ENCODE measurements at regions not wholly inside any gene's neighbourhood (a gene's known extent, or its start where the extent isn't known, plus 50 kb on each side); places are given as distances from the start of the nearest gene placed in this dataset.

DNA sequence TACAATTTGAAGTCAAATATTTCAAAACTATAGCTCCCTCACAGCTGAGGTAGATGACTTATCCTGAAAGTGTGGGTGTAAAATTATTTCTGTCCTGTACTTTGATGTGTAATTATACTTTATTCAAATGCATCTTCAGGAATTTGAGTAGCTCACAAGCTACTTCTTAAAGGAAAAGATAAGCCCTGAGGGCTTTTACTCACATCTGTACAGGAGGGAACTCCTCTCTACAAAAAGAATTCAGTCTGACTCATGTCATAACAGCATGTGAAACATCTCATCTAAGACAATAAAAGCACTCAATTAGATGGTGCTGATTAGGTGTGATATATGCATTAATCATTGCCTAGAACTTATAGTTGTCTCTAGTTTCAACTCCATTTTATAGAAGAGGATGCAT, 452.0 kb downstream of the PRKD1 start:
- no peak for DNase-seq

DNA sequence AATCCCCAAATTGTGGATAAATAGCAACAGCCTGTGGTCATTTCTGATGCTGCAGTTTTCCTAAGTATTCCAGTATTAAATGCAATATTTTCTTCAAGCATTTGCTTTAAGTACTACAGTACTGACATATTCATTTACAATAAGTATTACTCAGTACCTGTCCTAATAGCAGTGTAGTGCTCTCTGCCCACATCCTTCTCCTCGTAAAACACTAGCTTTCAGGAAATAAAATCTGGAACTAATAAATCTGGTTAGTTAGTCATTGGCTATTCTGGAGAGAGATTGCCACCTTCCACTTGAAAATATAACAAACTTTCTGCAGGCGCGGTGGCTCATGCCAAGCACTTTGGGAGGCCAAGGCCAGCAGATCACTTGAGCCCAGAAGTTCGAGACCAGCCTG, 441.5 kb downstream of the PRKD1 start:
- DNase-seq: no peak

DNA sequence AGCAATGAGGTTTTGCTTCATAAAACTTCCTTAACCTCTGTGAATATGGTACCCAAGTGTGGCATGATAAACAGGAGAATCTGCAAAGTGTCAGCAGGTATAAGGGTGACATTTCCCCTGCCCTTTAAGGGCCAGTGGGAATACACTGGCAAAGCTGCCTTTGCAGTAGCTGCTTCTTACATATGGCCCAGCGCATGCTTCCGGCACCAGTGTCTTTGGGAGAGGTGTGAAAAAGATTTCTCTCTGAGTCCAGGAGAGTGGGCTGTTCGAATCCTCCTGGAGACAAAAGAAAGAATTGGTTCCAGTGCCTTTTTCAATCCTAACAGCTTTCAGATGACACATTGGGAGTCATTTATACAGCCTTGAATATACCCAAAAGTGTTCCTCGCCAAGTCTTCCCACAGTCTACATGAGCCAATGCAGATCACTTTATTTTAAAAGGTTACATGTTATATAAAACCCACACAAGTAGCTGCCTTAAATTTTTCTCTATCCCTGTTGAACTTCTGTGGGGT, 437.7 kb downstream of the PRKD1 start:
- no peak for DNase-seq

DNA sequence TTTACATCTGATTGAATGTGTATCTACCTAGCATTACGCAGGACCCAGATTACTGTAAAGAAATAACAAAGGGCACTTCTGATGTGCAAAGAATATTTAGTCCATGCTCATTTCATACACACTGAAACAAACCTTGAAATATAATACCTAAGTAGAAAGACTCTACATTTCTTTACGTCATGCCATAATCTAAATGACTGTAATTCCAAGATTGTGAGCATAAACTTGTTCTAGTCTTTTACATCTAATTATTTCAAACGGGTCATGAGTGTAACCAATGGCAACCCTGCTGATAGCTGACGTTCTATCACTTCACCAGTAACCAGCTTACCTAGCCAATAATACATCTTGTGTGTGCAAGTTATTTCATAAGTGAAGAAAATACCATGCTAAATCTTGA, 433.8 kb downstream of the PRKD1 start:
- DNase-seq: no peak

DNA sequence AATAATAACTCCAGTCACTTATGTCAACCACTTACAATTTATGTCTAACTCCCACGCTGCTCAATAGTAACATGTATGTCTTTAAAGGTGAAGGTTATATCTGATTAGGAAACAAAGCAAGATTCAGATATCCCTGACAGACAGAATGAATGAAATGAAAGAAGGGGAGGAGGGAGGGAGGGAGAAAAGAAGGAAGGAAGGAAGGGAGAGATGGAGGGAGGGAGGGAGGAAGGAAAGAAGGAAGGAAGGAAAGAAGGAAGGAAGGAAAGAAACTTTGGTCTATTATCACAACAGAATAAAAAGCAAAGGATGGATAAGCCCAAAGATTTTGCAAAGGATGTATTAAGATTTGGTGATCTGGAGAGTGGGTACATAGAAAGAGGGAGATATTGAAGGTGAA, 433.3 kb downstream of the PRKD1 start:
- DNase-seq: no peak

DNA sequence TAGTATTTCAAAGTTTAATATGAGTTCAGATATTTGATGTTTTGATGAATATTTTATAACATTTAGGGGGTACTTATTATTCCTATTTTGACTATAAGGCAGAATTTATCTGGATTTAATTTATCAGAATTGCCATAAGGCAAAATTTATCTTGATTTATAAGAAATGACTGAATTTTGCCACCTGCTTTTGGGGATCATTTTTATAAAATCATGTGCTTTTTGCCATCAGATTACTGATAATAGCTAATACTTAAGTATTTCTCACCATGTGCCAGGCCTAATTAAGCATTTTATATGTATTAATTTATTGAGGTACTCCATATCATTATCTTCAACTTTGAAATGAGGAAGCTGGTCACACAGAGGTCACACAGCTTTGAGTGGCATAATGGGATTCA, 423.7 kb downstream of the PRKD1 start:
- DNase-seq: no peak

DNA sequence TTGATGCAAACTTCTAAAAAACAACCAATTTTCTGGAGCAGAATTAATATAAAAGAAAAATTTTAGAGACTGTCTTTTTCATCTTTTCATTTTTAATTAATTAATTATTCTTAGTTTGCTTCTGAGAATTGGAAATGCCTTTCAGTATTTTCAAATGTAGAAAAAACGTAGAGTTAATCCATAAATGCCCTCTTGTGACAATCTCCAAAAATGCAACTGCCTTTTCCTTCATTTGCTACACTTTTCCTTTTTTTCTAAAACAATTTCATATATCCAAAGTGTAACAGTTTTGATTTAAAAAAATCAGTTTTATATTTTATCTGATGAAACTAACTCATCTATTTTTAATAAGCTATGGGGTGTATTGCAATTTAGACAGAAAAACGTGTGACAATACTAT, 409.3 kb downstream of the PRKD1 start:
- peak; percentile 62 for DNase-seq

DNA sequence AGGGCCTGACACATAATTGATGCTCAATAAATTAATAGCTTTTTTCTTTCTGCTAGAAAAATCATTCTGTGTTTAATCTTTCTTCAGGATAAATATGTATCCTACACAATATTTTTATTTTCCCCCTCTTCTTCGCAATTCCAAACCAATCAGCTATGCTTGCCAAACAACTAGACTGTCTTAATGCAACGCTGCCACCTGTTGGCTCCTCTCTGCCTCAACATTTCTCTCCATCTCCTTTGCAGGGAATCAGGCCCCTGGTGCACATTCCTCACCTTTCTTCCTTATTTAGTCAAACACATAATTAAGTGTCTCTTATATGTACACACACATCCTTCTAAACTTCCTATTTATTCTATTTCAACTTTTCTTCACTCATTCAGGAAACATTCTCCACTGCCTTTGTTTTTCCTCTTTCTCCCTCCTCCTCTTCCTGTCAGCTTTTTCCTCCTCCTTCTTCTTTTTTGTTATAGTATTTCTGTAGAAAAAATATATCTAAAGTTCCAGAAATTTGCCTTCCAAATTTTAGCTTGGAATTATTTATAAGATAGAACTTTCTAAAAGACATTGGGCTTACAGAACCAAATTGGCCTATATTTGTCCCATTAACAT, 406.0 kb downstream of the PRKD1 start:
- DNase-seq: peak; percentile 81

Measured in NCI-H2171 (cell line).